HK-2 (cell line): ENCODE measurements at regions not wholly inside any gene's neighbourhood (a gene's known extent, or its start where the extent isn't known, plus 50 kb on each side); places are given as distances from the start of the nearest gene placed in this dataset.
"Not testable (repeated sequence)": the region's sequence is repeated elsewhere in the genome, so short reads cannot be mapped to it uniquely, and the experiment has no call there.

Source experiments
- DNase-seq: peaks from one replicate; pipeline ENCODE4 v3.0.0-alpha.2; 2018; ENCODE audit not compliant: unreplicated experiment

GRCh38 chr13:54267253-54267668 lies 1238.6 kb downstream of the OLFM4 start:
- not testable (repeated sequence) for DNase-seq

- not testable (repeated sequence) for DNase-seq
These were observed 1239.5 kb downstream of the OLFM4 start for GRCh38 chr13:54268013-54268695.

- DNase-seq, result no peak
These were observed 1258.6 kb downstream of the OLFM4 start for GRCh38 chr13:54287062-54287764.

- no peak for DNase-seq
These were observed 1272.5 kb downstream of the OLFM4 start for GRCh38 chr13:54301085-54301484.

- DNase-seq, result no peak
These were observed 1276.8 kb downstream of the OLFM4 start for GRCh38 chr13:54305377-54305776.

- no peak for DNase-seq
These were observed 1284.3 kb downstream of the OLFM4 start for GRCh38 chr13:54312885-54313284.

- DNase-seq, result no peak
These were observed 1289.1 kb downstream of the OLFM4 start for GRCh38 chr13:54317722-54318121.

GRCh38 chr13:54337540-54337939 lies 1308.9 kb downstream of the OLFM4 start:
- no peak for DNase-seq

- no peak for DNase-seq
These were observed 1318.9 kb downstream of the OLFM4 start for GRCh38 chr13:54347531-54347930.

- no peak for DNase-seq
These were observed 1327.6 kb downstream of the OLFM4 start for GRCh38 chr13:54356209-54356608.

GRCh38 chr13:54356849-54357248 lies 1328.2 kb downstream of the OLFM4 start:
- no peak for DNase-seq

- no peak for DNase-seq
These were observed 1328.8 kb downstream of the OLFM4 start for GRCh38 chr13:54357284-54357933.

- DNase-seq, result no peak
These were observed 1332.8 kb downstream of the OLFM4 start for GRCh38 chr13:54361460-54361859.

- DNase-seq, result no peak
These were observed 1338.1 kb downstream of the OLFM4 start for GRCh38 chr13:54366728-54367127.

GRCh38 chr13:54367639-54368271 lies 1339.1 kb downstream of the OLFM4 start:
- no peak for DNase-seq

GRCh38 chr13:54368387-54368786 lies 1339.8 kb downstream of the OLFM4 start:
- no peak for DNase-seq

GRCh38 chr13:54373211-54373610 lies 1344.6 kb downstream of the OLFM4 start:
- no peak for DNase-seq

- no peak for DNase-seq
These were observed 1350.8 kb downstream of the OLFM4 start for GRCh38 chr13:54379461-54379860.

GRCh38 chr13:54383604-54384003 lies 1355.0 kb downstream of the OLFM4 start:
- no peak for DNase-seq

- no peak for DNase-seq
These were observed 1359.0 kb downstream of the OLFM4 start for GRCh38 chr13:54387625-54388024.

- no peak for DNase-seq
These were observed 1362.2 kb downstream of the OLFM4 start for GRCh38 chr13:54390841-54391240.

GRCh38 chr13:54394085-54394700 lies 1365.6 kb downstream of the OLFM4 start:
- DNase-seq, result no peak
